ENCODE measurements at regions not wholly inside any gene's neighbourhood (a gene's known extent, or its start where the extent isn't known, plus 50 kb on each side); places are given as distances from the start of the nearest gene placed in this dataset.
A peak's percentile ranks its signal among the peaks of the same experiment; 100 is the strongest.
"Not testable (repeated sequence)": the region's sequence is repeated elsewhere in the genome, so short reads cannot be mapped to it uniquely, and the experiment has no call there.

GRCh38 chr1:166433404-166434304, 266.9 kb upstream of the FAM78B start:
- not testable (repeated sequence) for H3K14ac ChIP-seq (ENCODE audit: insufficient read depth, low read length); H4K8ac ChIP-seq (replicated peaks; ENCODE audit: insufficient read length, low read depth, low read length); H3K23me2 ChIP-seq (ENCODE audit: insufficient read length, low read depth, low read length, poor library complexity, severe bottlenecking); H3K27ac ChIP-seq (ENCODE audit: insufficient read length, low read depth, low read length); H3K9ac ChIP-seq (ENCODE audit: extremely low read depth, insufficient read length, low read length); H2BK15ac ChIP-seq (ENCODE audit: low read depth, low read length); H3K27ac Mint-ChIP-seq; H2AK5ac ChIP-seq (ENCODE audit: insufficient read length, low read length); H3K9me3 ChIP-seq (ENCODE audit: control insufficient read depth, low read depth, low read length); H3K56ac ChIP-seq (ENCODE audit: insufficient read length, low read depth, low read length); H3K23ac ChIP-seq (ENCODE audit: insufficient read length, low read depth, low read length); H2AFZ ChIP-seq (ENCODE audit: low read length); H3K79me1 ChIP-seq (ENCODE audit: insufficient read depth, low read depth, low read length, poor library complexity, severe bottlenecking); H3K4me1 Mint-ChIP-seq; H4K20me1 ChIP-seq (ENCODE audit: control insufficient read depth, insufficient read depth, insufficient read length); H3K36me3 Mint-ChIP-seq (ENCODE audit: insufficient read depth in 1 of 3, low read depth in 3 of 3); H3K18ac ChIP-seq (ENCODE audit: insufficient read length, low read depth, low read length); H2BK12ac ChIP-seq (ENCODE audit: insufficient read length, low read depth, low read length); H3T11ph ChIP-seq (ENCODE audit: low read length); H3K79me2 ChIP-seq (ENCODE audit: insufficient read depth, low read length); H4K91ac ChIP-seq (ENCODE audit: insufficient read length, low read depth, low read length); H2BK20ac ChIP-seq (ENCODE audit: low read depth, low read length, poor library complexity, severe bottlenecking); H2BK5ac ChIP-seq (ENCODE audit: insufficient read length, low read length); H4K5ac ChIP-seq (ENCODE audit: insufficient read length, low read depth, low read length); H3K27me3 Mint-ChIP-seq (ENCODE audit: low read depth); H3K4ac ChIP-seq (ENCODE audit: low read depth, low read length); H2BK120ac ChIP-seq (ENCODE audit: low read depth, low read length, poor library complexity, severe bottlenecking); H3K9me3 Mint-ChIP-seq; H3K4me1 ChIP-seq (ENCODE audit: insufficient read depth, low read length); H3K27me3 ChIP-seq (ENCODE audit: insufficient read depth, low read length)
- WGBS (ENCODE audit: extremely low coverage, insufficient read length, low lambda C conversion rate): no CpG with 5 or more reads among the region's 7 CpGs
- peak; percentile 73 for TF ChIP-seq CTCF (conservative IDR thresholded peaks at IDR 0.05)
- H3K4me3 Mint-ChIP-seq: peak overlapping the region; percentile 24 to 60; a peak in 3 of 5 replicates
- DNase-seq: peak; percentile 36
- peak overlapping the region; percentile 12 for H3K4me2 ChIP-seq (ENCODE audit: insufficient read depth, insufficient read length, low read length)

Measured in H9 (cell line).